Bronchial epithelial cell (primary cell): ENCODE measurements at regions not wholly inside any gene's neighbourhood (a gene's known extent, or its start where the extent isn't known, plus 50 kb on each side); places are given as distances from the start of the nearest gene placed in this dataset.

Source experiments
- DNase-seq: peaks from one replicate; pipeline ENCODE4 v3.0.0-alpha.2; 2010; ENCODE audit warnings: low read depth
- FAIRE-seq: peaks from 2 replicates; lab custom pipeline; 2011; peaks lifted over from hg19 to GRCh38; lab: Jason Lieb, UNC
- H3K27me3 ChIP-seq: 2 replicates; pipeline ENCODE4 v1.5.1; 2011; ENCODE audit warnings: low read length; ENCODE audit not compliant: control insufficient read depth, insufficient read depth
- H3K36me3 ChIP-seq: 2 replicates; pipeline ENCODE4 v1.5.1; 2011; ENCODE audit warnings: low read length; ENCODE audit not compliant: control insufficient read depth, insufficient read depth
- H3K4me3 ChIP-seq: 2 replicates; pipeline ENCODE4 v1.5.1; 2011; ENCODE audit warnings: mild to moderate bottlenecking, low read depth, low read length, control low read depth
- TF ChIP-seq, protein P1 (sequence below): IDR thresholded peaks from 2 replicates; pipeline ENCODE4 v1.5.1; 2011; ENCODE audit warnings: mild to moderate bottlenecking, moderate library complexity, low read length, control low read depth, inconsistent platforms; ENCODE audit not compliant: insufficient read depth, severe bottlenecking

DNA sequence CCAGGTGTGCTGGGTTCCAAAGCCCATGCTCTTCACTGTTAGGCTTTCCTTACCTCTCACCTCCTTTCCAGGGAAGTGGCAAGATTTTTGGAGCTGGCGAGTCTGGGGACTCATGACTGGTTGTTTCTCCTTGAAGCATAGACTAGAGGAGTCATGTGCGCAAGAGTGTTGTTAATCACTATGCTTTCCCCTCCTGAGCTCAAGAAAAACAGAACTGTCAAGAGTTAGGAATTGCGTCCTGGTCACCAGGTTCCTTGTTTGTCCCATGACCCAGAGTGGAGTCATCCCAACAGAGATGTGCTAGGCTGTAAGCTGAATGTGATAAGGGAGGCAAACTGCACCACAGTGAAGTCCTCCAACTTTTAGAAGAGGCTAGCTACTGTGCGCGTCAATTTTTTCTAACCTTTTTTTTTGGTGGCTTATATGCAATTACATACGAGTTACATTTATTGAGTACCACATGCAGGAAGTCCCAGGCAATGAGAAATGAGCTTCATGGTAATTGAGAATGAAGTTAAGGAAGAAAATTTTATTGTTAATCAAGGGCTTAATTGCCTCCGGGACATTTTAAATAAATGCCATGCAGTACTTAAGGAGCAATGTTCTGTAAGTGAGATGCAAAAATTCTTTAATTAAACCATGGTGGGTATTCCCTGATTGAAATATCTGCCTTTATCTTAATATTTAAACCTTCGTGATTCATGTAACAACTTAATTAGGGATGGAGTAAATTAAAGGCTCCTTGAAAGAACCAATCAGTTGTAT, 233.9 kb downstream of the ZIC5 start:
- peak; percentile 43 for FAIRE-seq
- no peak overlapping the region for H3K4me3 ChIP-seq
- H3K36me3 ChIP-seq = no peaks in the 10 kb centered on the region
- no peaks in the 10 kb centered on the region for H3K27me3 ChIP-seq
- DNase-seq = no peak
- TF ChIP-seq, protein P1, sequence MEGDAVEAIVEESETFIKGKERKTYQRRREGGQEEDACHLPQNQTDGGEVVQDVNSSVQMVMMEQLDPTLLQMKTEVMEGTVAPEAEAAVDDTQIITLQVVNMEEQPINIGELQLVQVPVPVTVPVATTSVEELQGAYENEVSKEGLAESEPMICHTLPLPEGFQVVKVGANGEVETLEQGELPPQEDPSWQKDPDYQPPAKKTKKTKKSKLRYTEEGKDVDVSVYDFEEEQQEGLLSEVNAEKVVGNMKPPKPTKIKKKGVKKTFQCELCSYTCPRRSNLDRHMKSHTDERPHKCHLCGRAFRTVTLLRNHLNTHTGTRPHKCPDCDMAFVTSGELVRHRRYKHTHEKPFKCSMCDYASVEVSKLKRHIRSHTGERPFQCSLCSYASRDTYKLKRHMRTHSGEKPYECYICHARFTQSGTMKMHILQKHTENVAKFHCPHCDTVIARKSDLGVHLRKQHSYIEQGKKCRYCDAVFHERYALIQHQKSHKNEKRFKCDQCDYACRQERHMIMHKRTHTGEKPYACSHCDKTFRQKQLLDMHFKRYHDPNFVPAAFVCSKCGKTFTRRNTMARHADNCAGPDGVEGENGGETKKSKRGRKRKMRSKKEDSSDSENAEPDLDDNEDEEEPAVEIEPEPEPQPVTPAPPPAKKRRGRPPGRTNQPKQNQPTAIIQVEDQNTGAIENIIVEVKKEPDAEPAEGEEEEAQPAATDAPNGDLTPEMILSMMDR = no peak

DNA sequence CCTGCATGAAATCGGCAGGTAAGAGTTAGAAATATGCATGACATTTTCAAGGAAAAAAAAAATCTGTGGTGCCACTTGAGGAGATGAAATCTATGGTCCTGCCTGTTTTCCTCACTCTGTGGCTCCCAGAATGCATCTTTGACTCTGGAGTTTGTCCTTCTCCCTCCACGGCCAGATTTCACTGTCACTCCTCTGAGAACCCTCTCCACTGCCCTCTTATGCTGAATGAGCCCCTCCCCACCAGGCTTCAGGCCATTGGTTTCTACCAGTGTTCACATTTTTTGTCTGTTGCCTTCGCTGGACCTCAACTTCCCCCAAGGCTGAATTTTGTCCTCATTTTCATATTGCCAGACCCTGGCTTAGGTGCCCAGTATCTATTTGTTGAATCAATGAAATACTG, 235.0 kb downstream of the ZIC5 start:
- H3K36me3 ChIP-seq = no peaks in the 10 kb centered on the region
- FAIRE-seq = no peak
- TF ChIP-seq, protein P1 = no peak
- no peaks in the 10 kb centered on the region for H3K27me3 ChIP-seq
- no peak overlapping the region for H3K4me3 ChIP-seq
- DNase-seq = no peak

DNA sequence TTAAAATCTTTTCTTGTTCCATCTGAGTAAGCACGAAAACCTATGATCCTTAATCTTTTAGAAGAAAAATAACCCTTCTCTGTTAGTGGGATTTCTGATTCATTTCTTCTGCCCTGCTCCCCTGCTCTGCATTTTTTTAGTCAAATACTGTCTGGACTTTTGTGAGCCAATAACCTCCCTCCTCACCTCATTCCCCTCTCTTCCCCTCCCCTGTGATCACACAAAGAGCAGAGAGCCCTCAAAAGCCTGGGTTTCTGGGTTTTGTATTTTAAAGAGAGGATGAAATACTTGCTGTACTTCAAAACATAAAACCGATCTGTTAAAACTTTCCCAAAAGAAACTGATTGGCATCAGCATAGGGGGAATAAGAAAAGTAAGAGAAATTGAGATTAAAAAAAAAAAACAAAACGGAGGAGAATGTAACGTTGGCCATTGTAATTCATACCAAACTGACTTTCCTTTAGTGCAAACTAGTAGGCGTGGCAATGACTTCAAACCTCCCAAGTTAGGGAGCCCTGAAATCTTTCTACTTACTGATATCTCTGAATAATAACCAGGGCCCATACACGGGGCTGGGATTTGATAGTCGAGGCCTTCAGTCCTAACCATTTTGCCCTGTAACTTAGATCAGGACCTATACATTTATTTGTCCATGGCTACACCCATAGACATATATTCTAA, 232.9 kb downstream of the TM9SF2 start:
- Histone ChIP-seq H3K27me3 (no peaks in the 10 kb centered on the region), H3K4me3 (no peak overlapping the region), H3K36me3 (no peaks in the 10 kb centered on the region)
- FAIRE-seq = no peak
- TF ChIP-seq, protein P1 = no peak
- DNase-seq = no peak

DNA sequence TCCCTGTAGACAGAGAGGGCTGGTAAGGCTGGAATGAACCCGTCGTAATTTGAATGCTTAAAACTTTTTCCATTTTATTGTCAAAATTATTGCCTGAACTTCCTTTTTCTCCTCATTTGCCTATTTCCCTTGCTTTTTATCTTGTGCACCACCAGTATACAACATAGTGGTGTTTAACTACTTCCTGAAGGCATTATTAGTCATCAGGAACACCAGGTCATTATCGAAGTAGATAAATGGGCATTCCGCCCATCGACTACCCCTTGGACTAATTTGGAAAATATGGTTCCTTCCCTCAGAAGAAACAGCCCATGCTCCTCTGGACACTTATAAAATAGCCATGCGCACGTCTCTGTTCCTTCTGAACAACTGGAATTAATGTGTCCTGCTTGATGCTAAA, 232.1 kb downstream of the TM9SF2 start:
- Histone ChIP-seq H3K4me3 (no peak overlapping the region), H3K36me3 (no peaks in the 10 kb centered on the region), H3K27me3 (no peaks in the 10 kb centered on the region)
- DNase-seq = no peak
- FAIRE-seq = no peak
- TF ChIP-seq, protein P1 = no peak

DNA sequence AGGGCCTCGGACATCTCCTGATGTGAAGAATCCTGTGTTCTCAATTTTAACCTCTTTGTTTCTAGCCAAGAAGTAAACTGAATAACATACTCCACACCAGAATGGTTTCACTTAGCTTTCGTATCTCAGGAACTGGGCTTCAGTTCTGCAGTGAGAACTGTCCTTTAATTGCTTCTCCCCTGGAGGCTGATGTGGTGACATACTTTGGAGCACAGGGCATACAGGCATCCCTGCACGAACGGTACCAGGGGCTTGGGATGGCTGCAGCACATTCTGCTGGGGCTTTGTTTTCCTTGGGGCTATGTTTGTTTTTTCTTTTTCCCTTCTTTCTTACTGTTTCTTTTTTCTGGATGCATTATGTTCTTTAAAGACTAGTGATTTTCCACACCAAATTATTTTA, 230.5 kb downstream of the TM9SF2 start:
- H3K36me3 ChIP-seq = no peaks in the 10 kb centered on the region
- no peak overlapping the region for H3K4me3 ChIP-seq
- TF ChIP-seq, protein P1 = no peak
- FAIRE-seq (no peak), DNase-seq (no peak)
- no peaks in the 10 kb centered on the region for H3K27me3 ChIP-seq
